ENCODE measurements at regions not wholly inside any gene's neighbourhood (a gene's known extent, or its start where the extent isn't known, plus 50 kb on each side); places are given as distances from the start of the nearest gene placed in this dataset.
"Not testable (repeated sequence)": the region's sequence is repeated elsewhere in the genome, so short reads cannot be mapped to it uniquely, and the experiment has no call there.

DNA sequence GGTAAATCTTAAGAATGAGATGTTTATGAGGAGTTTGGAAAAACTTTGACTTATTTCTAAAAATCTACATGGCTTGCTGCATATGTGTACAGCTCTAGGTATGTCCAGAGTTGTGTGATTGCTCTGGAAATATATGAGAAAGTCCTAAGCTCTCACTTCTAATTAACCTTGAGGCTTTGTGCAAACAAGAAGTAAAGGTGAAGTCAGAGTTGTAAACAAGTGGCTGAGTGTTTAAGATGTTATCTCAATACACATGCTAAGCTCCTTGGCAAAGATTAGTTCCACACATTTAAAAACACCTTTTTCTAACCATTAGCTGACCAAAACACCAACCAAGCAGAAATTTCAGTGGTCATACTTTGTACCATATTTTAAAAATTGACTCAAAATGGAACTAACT is 684.2 kb downstream of the HTR1B start:
- no peak for DNase-seq (ENCODE audit: low spot score)

GRCh38 chr6:76776876-76777275 is 686.4 kb downstream of the HTR1B start:
- no peak for DNase-seq (ENCODE audit: low spot score)

GRCh38 chr6:76774781-76775384 is 688.4 kb downstream of the HTR1B start:
- DNase-seq (ENCODE audit: low spot score) = no peak

- DNase-seq (ENCODE audit: low spot score) = no peak
These were observed 690.3 kb downstream of the HTR1B start for GRCh38 chr6:76772951-76773350.

GRCh38 chr6:76771059-76771634 is 692.1 kb downstream of the HTR1B start:
- no peak for DNase-seq (ENCODE audit: low spot score)

DNA sequence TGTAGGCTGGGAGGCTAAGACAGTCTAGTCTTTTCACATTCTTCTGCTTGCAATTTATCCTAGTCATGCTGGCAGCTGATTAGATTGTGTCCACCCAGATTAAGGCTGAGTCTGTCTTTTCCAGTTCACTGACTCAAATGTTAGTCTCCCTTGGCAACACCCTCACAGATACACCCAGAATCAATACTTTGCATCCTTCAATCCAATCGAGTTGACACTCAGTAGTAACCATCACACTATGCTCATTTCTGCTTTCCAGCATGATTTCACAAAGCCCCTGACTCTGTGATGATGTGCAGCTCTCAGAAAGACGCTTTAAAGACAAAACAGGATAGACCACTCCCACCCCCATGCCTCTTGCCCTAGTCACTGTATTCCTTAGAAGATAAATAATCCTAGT is 693.0 kb downstream of the HTR1B start:
- no peak for DNase-seq (ENCODE audit: low spot score)

GRCh38 chr6:76768556-76768955 is 694.7 kb downstream of the HTR1B start:
- no peak for DNase-seq (ENCODE audit: low spot score)

GRCh38 chr6:76764057-76764456 is 691.6 kb upstream of the IMPG1 start:
- no peak for DNase-seq (ENCODE audit: low spot score)

- no peak for DNase-seq (ENCODE audit: low spot score)
These were observed 680.4 kb upstream of the IMPG1 start for GRCh38 chr6:76752841-76753240.

GRCh38 chr6:76745388-76745787 is 672.9 kb upstream of the IMPG1 start:
- not testable (repeated sequence) for DNase-seq (ENCODE audit: low spot score)

DNA sequence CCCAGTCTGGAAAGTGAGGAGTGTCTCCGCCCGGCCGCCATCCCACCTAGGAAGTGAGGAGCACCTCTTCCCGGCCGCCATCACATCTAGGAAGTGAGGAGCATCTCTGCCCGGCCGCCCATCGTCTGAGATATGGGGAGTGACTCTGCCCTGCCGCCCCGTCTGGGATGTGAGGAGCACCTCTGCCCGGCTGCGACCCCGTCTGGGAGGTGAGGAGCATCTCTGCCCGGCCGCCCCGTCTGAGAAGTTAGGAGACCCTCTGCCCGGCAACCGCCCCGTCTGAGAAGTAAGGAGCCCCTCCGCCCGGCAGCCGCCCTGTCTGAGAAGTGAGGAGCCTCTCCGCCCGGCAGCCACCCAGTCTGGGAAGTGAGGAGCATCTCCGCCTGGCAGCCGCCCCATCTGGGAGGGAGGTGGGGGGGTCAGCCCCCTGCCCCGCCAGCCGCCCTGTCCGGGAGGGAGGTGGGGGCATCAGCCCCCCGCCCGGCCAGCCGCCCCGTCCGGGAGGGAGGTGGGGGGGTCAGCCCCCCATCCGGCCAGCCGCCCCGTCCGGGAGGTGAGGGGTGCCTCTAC is 671.8 kb upstream of the IMPG1 start:
- DNase-seq (ENCODE audit: low spot score) = not testable (repeated sequence)

- DNase-seq (ENCODE audit: low spot score) = no peak
These were observed 670.5 kb upstream of the IMPG1 start for GRCh38 chr6:76742919-76743318.

DNA sequence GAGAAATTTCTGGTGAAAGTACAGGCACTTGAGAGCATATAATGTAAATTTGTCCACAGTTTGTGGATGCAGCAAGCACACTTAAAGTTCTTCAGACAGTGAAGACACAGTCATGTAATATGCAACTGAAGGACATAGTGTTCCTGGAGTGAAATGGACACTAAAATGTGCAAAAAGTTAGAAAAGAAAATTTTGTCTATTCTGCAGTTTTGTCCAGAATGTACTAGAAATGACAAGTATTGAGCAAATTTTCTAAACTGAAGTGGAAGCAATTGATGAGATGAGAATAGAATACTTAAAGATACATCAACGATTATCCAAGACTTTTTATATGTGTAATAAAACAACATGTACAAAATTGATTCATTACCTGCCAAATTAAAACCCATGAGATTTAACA is 647.0 kb upstream of the IMPG1 start:
- no peak for DNase-seq (ENCODE audit: low spot score)

GRCh38 chr6:76708641-76709331 is 636.3 kb upstream of the IMPG1 start:
- no peak for DNase-seq (ENCODE audit: low spot score)

GRCh38 chr6:76707630-76708029 is 635.2 kb upstream of the IMPG1 start:
- DNase-seq (ENCODE audit: low spot score) = no peak

DNA sequence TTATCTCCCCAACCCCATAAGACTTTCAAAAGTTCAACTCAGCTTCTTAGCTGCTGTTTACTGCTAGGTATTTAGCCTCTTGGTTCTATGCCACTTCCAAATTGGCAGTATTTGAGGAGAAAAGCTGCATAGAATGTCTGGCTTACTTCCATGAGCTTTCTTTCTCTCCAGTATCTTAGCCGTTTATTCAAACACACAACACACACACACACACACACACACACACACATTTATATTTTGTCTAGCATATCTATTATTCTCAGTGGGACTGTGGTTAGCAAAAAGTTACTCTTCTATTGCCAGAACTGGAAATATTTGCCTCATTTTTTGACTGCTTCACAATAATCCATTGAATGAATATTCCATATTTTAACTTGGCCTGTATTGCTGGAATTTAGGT is 634.2 kb upstream of the IMPG1 start:
- DNase-seq (ENCODE audit: low spot score) = no peak

- DNase-seq (ENCODE audit: low spot score) = no peak
These were observed 633.6 kb upstream of the IMPG1 start for GRCh38 chr6:76706086-76706485.

- DNase-seq (ENCODE audit: low spot score) = no peak
These were observed 631.3 kb upstream of the IMPG1 start for GRCh38 chr6:76703786-76704185.

DNA sequence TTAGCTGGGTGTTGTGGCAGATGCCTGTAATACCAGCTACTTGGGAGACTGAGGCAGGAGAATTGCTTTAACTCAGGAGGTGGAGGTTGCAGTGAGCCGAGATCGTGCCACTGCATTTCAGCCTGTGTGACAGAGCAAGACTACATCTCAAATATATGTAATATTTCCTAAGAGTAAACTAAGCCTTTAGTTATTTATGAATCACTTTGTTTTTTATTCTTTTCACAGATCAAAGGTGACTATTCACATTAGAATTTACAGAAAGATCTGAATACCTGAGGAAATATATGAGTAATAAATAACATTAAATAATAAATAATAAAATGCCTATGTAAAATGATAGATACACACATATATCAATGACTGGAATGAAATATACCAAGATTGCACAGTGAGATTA is 630.8 kb upstream of the IMPG1 start:
- DNase-seq (ENCODE audit: low spot score) = no peak

DNA sequence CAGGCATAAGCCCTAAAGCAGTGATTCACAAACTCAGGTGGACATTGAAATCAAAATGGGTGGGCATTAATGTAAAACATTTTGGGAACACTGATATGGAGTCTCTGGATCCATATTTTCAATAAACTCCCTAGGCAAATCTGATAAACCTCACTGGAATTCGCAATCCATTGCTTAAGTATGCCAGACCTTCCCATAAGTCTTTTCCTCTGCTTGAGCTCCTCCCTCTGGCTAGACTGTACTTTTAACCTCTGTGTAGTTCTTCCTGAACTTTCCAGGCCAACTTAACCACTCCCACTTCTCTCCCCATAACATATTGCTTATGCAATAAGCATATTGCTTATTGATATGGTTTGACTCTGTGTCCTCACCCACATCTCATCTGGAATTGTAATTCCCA is 629.7 kb upstream of the IMPG1 start:
- no peak for DNase-seq (ENCODE audit: low spot score)

DNA sequence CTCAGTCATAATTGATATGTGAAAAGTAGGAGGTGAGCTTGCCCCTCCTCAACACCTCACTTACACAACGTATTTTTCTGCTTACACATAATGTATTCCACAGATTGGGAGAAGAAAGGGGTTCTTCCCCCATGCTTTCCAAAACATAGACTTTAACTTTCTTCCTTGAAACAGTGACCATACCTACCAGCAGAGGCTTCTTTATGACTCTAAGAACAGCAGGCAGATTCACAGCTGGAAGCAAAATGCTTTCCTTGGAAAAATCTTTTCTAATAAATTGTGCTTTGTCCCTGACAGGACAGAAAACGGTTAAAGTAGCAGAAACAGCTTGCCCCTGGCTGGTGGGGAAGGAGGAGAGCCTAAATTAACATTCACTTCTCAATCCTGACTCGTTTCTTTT is 629.1 kb upstream of the IMPG1 start:
- DNase-seq (ENCODE audit: low spot score) = no peak

DNA sequence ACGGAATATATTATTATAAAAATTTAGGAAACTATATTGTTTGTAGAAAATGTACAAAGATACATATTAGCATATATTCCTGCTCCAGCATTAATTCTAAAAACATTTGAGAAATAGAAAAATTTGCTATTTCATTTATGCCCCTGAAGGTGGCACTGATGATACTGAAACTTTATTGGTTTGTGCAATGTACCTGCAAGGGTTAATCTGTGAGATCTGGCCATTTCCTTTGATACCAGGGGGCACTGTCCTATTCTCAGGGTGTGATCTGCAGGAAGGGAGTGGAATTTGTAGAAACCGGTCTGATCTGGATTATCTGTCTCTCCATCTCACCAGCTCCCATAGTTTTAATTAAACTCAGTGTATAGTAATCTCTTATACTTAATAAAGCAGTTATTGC is 625.1 kb upstream of the IMPG1 start:
- DNase-seq (ENCODE audit: low spot score) = no peak

GRCh38 chr6:76694795-76695194 is 622.3 kb upstream of the IMPG1 start:
- no peak for DNase-seq (ENCODE audit: low spot score)

Measured in H4 (cell line).